ENCODE measurements at regions not wholly inside any gene's neighbourhood (a gene's known extent, or its start where the extent isn't known, plus 50 kb on each side); places are given as distances from the start of the nearest gene placed in this dataset.
A peak's percentile ranks its signal among the peaks of the same experiment; 100 is the strongest.

- POLR2A ChIA-PET = interaction anchor here (0.6 to 5.5 kb wide), 9 partner anchors 9 to 452 kb away, joined by 3 to 44 read pairs (median 4); partner anchors contain the start of gene ETV6
- H3K9me3 Mint-ChIP-seq (ENCODE audit: unreplicated experiment) = no peaks in the 10 kb centered on the region
- BruUV-seq (replicated peaks) = no TSS peak
- intact Hi-C loops (cut with micrococcal nuclease) = loop anchor here (1.0 to 10.0 kb wide), 5 partner anchors 68 to 1123 kb away; partner anchors contain the start of gene ETV6
- CTCF ChIA-PET = interaction anchor here (0.6 to 12.1 kb wide), 40 partner anchors 11 to 1326 kb away, joined by 3 to 259 read pairs (median 4); partner anchors contain the start of genes ETV6 and KLRC3
- no peaks in the 10 kb centered on the region for H3K36me3 Mint-ChIP-seq (ENCODE audit: insufficient read depth, unreplicated experiment)
- H3K27ac Mint-ChIP-seq (ENCODE audit: low read depth, unreplicated experiment) = no peak overlapping the region
- peaks cover 44% of the 10 kb centered on the region for H3K4me1 Mint-ChIP-seq (ENCODE audit: insufficient read depth, unreplicated experiment)
- no peaks in the 10 kb centered on the region for H3K27me3 Mint-ChIP-seq (ENCODE audit: insufficient read depth, unreplicated experiment)
- peak; percentile 76 for DNase-seq (ENCODE audit: unreplicated experiment)
- peak; percentile 52 for TF ChIP-seq CTCF (IDR thresholded peaks at IDR 0.05; ENCODE audit: unreplicated experiment)
- H3K4me3 Mint-ChIP-seq (ENCODE audit: unreplicated experiment) = no peak overlapping the region
These were observed 68.2 kb upstream of the ETV6 start for GRCh38 chr12:11581179-11581755.

GRCh38 chr12:11584221-11584855 is 65.1 kb upstream of the ETV6 start:
- DNase-seq (ENCODE audit: unreplicated experiment) = peak; percentile 70
- no peaks in the 10 kb centered on the region for H3K27me3 Mint-ChIP-seq (ENCODE audit: insufficient read depth, unreplicated experiment)
- no peak overlapping the region for H3K4me3 Mint-ChIP-seq (ENCODE audit: unreplicated experiment)
- intact Hi-C loops (cut with micrococcal nuclease) = loop anchor here (10.0 kb wide), 1 partner anchor 250 kb away; no protein-coding TSS in a partner anchor
- peaks cover 25% of the 10 kb centered on the region for H3K4me1 Mint-ChIP-seq (ENCODE audit: insufficient read depth, unreplicated experiment)
- H3K36me3 Mint-ChIP-seq (ENCODE audit: insufficient read depth, unreplicated experiment) = no peaks in the 10 kb centered on the region
- H3K9me3 Mint-ChIP-seq (ENCODE audit: unreplicated experiment) = no peaks in the 10 kb centered on the region
- POLR2A ChIA-PET = interaction anchor here (3.5 to 5.5 kb wide), 2 partner anchors 66 to 449 kb away, joined by 12 to 44 read pairs; partner anchors contain the start of gene ETV6
- CTCF ChIA-PET = interaction anchor here (0.6 to 12.1 kb wide), 4 partner anchors 38 to 449 kb away, joined by 3 to 259 read pairs (median 4); no protein-coding TSS in a partner anchor
- H3K27ac Mint-ChIP-seq (ENCODE audit: low read depth, unreplicated experiment) = no peak overlapping the region
- BruUV-seq (replicated peaks) = no TSS peak
- TF ChIP-seq CTCF (IDR thresholded peaks at IDR 0.05; ENCODE audit: unreplicated experiment) = no peak

GRCh38 chr12:11592484-11592883 is 57.0 kb upstream of the ETV6 start:
- no peak for DNase-seq (ENCODE audit: unreplicated experiment)
- CTCF ChIA-PET = interaction anchor here (0.6 to 1.1 kb wide), 3 partner anchors 11 to 1144 kb away, joined by 3 to 4 read pairs (median 4); no protein-coding TSS in a partner anchor
- no peak for TF ChIP-seq CTCF (IDR thresholded peaks at IDR 0.05; ENCODE audit: unreplicated experiment)
- Mint-ChIP-seq H3K27ac (ENCODE audit: low read depth, unreplicated experiment) (no peak overlapping the region), H3K4me1 (ENCODE audit: insufficient read depth, unreplicated experiment) (no peaks in the 10 kb centered on the region), H3K27me3 (ENCODE audit: insufficient read depth, unreplicated experiment) (no peaks in the 10 kb centered on the region), H3K9me3 (ENCODE audit: unreplicated experiment) (no peaks in the 10 kb centered on the region), H3K4me3 (ENCODE audit: unreplicated experiment) (no peak overlapping the region), H3K36me3 (ENCODE audit: insufficient read depth, unreplicated experiment) (no peaks in the 10 kb centered on the region)
- intact Hi-C loops (cut with micrococcal nuclease) = no loop called here
- BruUV-seq (replicated peaks) = no TSS peak
- POLR2A ChIA-PET = interaction anchor here (0.7 to 0.9 kb wide), 2 partner anchors 43 to 441 kb away, joined by 3 read pairs; no protein-coding TSS in a partner anchor

- Mint-ChIP-seq H3K27ac (ENCODE audit: low read depth, unreplicated experiment) (no peak overlapping the region), H3K27me3 (ENCODE audit: insufficient read depth, unreplicated experiment) (no peaks in the 10 kb centered on the region), H3K4me3 (ENCODE audit: unreplicated experiment) (no peak overlapping the region), H3K9me3 (ENCODE audit: unreplicated experiment) (no peaks in the 10 kb centered on the region), H3K4me1 (ENCODE audit: insufficient read depth, unreplicated experiment) (no peaks in the 10 kb centered on the region), H3K36me3 (ENCODE audit: insufficient read depth, unreplicated experiment) (no peaks in the 10 kb centered on the region)
- no TSS peak for BruUV-seq (replicated peaks)
- TF ChIP-seq CTCF (IDR thresholded peaks at IDR 0.05; ENCODE audit: unreplicated experiment) = no peak
- ChIA-PET POLR2A (interaction anchor here (0.7 to 0.9 kb wide), 2 partner anchors 42 to 440 kb away, joined by 3 read pairs; no protein-coding TSS in a partner anchor), CTCF (interaction anchor here (0.5 to 1.1 kb wide), 4 partner anchors 11 to 1144 kb away, joined by 3 to 4 read pairs (median 4); no protein-coding TSS in a partner anchor)
- DNase-seq (ENCODE audit: unreplicated experiment) = no peak
- intact Hi-C loops (cut with micrococcal nuclease) = no loop called here
These were observed 56.5 kb upstream of the ETV6 start for GRCh38 chr12:11593013-11593412.
